ENCODE measurements at regions not wholly inside any gene's neighbourhood (a gene's known extent, or its start where the extent isn't known, plus 50 kb on each side); places are given as distances from the start of the nearest gene placed in this dataset.
A peak's percentile ranks its signal among the peaks of the same experiment; 100 is the strongest.

DNA sequence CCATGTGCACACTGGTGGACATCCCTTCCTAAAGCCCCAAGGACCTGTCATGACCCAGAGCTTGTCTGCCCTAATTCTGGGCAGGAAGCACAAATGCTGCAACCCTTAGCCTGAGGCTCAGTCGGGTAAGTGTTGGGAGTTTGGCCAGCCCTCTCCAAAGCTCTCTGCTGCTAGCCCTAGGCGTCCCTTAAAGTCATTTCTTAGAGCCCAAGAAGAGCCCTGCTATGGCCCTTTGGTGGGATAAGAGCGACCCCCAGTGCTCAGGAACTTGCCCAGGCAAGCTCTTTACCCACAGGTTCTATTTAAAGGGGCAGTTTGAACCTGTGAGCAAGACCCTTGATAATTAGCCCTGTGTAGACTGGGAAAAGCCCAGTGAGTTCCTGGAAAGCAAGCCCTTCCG lies 356.8 kb downstream of the RRAGC start:
- CTCF ChIA-PET (ENCODE audit: low intra/inter-chr PET ratio) = no interaction called here
- in situ Hi-C loops (cut with MboI) = no loop called here
- intact Hi-C loops (cut with micrococcal nuclease) = loop anchor here (10.0 kb wide), 1 partner anchor 468 kb away; no protein-coding TSS in a partner anchor
- TF ChIP-seq ARID4B (CRISPR knock-in tag; IDR thresholded peaks at IDR 0.05) (no peak), ZBTB7A (IDR thresholded peaks at IDR 0.05; ENCODE audit: borderline replicate concordance, control insufficient read depth, low read depth, low read length) (no peak), CREBBP (IDR thresholded peaks at IDR 0.05; ENCODE audit: low read depth, low read length) (no peak), CGGBP1 (CRISPR knock-in tag; IDR thresholded peaks at IDR 0.05) (no peak), TCFL5 (CRISPR knock-in tag; conservative IDR thresholded peaks at IDR 0.05) (no peak), ZNF253 (CRISPR knock-in tag; conservative IDR thresholded peaks at IDR 0.05) (no peak), ZC3H11A (IDR thresholded peaks at IDR 0.05; ENCODE audit: low read depth, low read length) (no peak), PTRF (tag; IDR thresholded peaks at IDR 0.05) (no peak), SMC3 (conservative IDR thresholded peaks at IDR 0.05; ENCODE audit: insufficient read depth, low read depth, low read length) (0 out of 2 replicates have a peak, but pooled peaks have one; percentile 8), PHF21A (IDR thresholded peaks at IDR 0.05; ENCODE audit: borderline replicate concordance, low read depth) (no peak), NR2C1 (IDR thresholded peaks at IDR 0.05) (no peak), NR2C1 (tag; IDR thresholded peaks at IDR 0.05) (no peak), NFIC (IDR thresholded peaks at IDR 0.05) (no peak), FOS (IDR thresholded peaks at IDR 0.05; ENCODE audit: extremely low read depth, insufficient read length) (no peak), CEBPG (CRISPR knock-in tag; IDR thresholded peaks at IDR 0.05) (no peak), CEBPG (tag; conservative IDR thresholded peaks at IDR 0.05 in 1 of 2, IDR thresholded peaks at IDR 0.05 in 1 of 2) (no peak)
- TF ChIP-seq, protein P1, sequence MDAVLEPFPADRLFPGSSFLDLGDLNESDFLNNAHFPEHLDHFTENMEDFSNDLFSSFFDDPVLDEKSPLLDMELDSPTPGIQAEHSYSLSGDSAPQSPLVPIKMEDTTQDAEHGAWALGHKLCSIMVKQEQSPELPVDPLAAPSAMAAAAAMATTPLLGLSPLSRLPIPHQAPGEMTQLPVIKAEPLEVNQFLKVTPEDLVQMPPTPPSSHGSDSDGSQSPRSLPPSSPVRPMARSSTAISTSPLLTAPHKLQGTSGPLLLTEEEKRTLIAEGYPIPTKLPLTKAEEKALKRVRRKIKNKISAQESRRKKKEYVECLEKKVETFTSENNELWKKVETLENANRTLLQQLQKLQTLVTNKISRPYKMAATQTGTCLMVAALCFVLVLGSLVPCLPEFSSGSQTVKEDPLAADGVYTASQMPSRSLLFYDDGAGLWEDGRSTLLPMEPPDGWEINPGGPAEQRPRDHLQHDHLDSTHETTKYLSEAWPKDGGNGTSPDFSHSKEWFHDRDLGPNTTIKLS (IDR thresholded peaks at IDR 0.05; ENCODE audit: borderline replicate concordance, low read depth) = no peak
- TF ChIP-seq, protein P2, sequence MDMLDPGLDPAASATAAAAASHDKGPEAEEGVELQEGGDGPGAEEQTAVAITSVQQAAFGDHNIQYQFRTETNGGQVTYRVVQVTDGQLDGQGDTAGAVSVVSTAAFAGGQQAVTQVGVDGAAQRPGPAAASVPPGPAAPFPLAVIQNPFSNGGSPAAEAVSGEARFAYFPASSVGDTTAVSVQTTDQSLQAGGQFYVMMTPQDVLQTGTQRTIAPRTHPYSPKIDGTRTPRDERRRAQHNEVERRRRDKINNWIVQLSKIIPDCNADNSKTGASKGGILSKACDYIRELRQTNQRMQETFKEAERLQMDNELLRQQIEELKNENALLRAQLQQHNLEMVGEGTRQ (CRISPR knock-in tag; IDR thresholded peaks at IDR 0.05) = no peak

More for the DNA sequence above, 356.8 kb downstream of the RRAGC start:
- no peak overlapping the region for H3K9ac ChIP-seq (ENCODE audit: insufficient read depth in 1 of 2, low read depth in 2 of 2, low read length in 2 of 2)
- H3K79me2 ChIP-seq (ENCODE audit: control insufficient read depth, insufficient read depth, low read length) = no peaks in the 10 kb centered on the region
- H3K36me3 ChIP-seq (ENCODE audit: control insufficient read depth, insufficient read depth, low read length) = no peaks in the 10 kb centered on the region
- H3K4me1 ChIP-seq (replicated peaks in 1 of 2; ENCODE audit: control insufficient read depth in 2 of 2, insufficient read depth in 2 of 2, low read length in 2 of 2) = peaks cover 7 to 8% of the 10 kb centered on the region in 2 experiments; a peak in 4 of 5 replicates
- no peak overlapping the region for H3K27ac ChIP-seq (ENCODE audit: extremely low read depth, low read depth, low read length)
- H3K27me3 ChIP-seq (ENCODE audit: control insufficient read depth in 2 of 2, insufficient read depth in 2 of 2, low read length in 2 of 2) = peaks cover 0 to 3% of the 10 kb centered on the region in 2 experiments; a peak in 4 of 5 replicates
- FAIRE-seq = no peak
- peak; percentile 63 for ATAC-seq
- peak overlapping the region; percentile 7; the same call in 1 of the 2 replicates for H2AFZ ChIP-seq (ENCODE audit: low read depth, low read length)
- 32% methylated on average over 4 of the region's 4 CpGs for WGBS (ENCODE audit: insufficient coverage, low coverage, missing lambda C conversion rate)
- no peaks in the 10 kb centered on the region for H4K20me1 ChIP-seq (replicated peaks; ENCODE audit: control insufficient read depth, insufficient read depth, low read length)
- H3K9me1 ChIP-seq (ENCODE audit: control insufficient read depth, insufficient read depth, low read length) = no peaks in the 10 kb centered on the region
- H3K4me3 ChIP-seq = no peak overlapping the region
- no peak for DNase-seq (ENCODE audit: extremely low read depth in 1 of 4, low spot score in 3 of 4)
- POLR2A ChIA-PET = interaction anchor here (0.7 to 1.6 kb wide), 5 partner anchors 9 to 475 kb away, joined by 3 to 5 read pairs (median 4); no protein-coding TSS in a partner anchor
- no peaks in the 10 kb centered on the region for H3K9me3 ChIP-seq (replicated peaks; ENCODE audit: control insufficient read depth, insufficient read depth, low read depth, low read length)
- no TSS peak for BruUV-seq (replicated peaks)
- no peak overlapping the region for H3K4me2 ChIP-seq (ENCODE audit: insufficient read depth, low read length)

Measured in K562 (cell line).